Natural killer cell treated with Interleukin-12 subunit alpha and Interleukin-12 subunit beta and Interleukin-15 and Interleukin-18, amount 100 ng/mL, for 72 hours (primary cell): ENCODE measurements at regions not wholly inside any gene's neighbourhood (a gene's known extent, or its start where the extent isn't known, plus 50 kb on each side); places are given as distances from the start of the nearest gene placed in this dataset.

Experiments
- ATAC-seq, 2 donors: fragments of 150-1000 bp; cut with Tn5 transposase in 1 of 2; sonication (Bioruptor Pico), chemical (Tn5 transposase) in 1 of 2; 2 replicates each; pipeline ENCODE4 v1.10.0; 2021
- DNase-seq: peaks from one replicate; pipeline ENCODE4 v3.0.0; 2022; ENCODE audit warnings: low spot score
- H3K27ac Mint-ChIP-seq, 2 donors: 1 replicate in 1 of 2; 2 replicates in 1 of 2; pipeline ENCODE4 v1.8.0; 2022; ENCODE audit warnings: mixed read lengths in 2 of 2, mild to moderate bottlenecking in 1 of 2, moderate library complexity in 1 of 2
- H3K27me3 Mint-ChIP-seq, 2 donors: 1 replicate in 1 of 2; 2 replicates in 1 of 2; pipeline ENCODE4 v1.8.0; 2022; ENCODE audit warnings: mixed read lengths in 2 of 2
- H3K36me3 Mint-ChIP-seq: one replicate; pipeline ENCODE4 v1.8.0; 2022; ENCODE audit warnings: mixed read lengths
- H3K4me1 Mint-ChIP-seq, 2 donors: 1 replicate in 1 of 2; 2 replicates in 1 of 2; pipeline ENCODE4 v1.8.0; 2022; ENCODE audit warnings: low read depth in 2 of 2, mixed read lengths in 2 of 2, mild to moderate bottlenecking in 1 of 2
- H3K4me3 Mint-ChIP-seq: one replicate; pipeline ENCODE4 v1.8.0; 2022; ENCODE audit warnings: mixed read lengths
- H3K9me3 Mint-ChIP-seq: 2 replicates; pipeline ENCODE4 v1.8.0; 2022; ENCODE audit warnings: mixed read lengths

DNA sequence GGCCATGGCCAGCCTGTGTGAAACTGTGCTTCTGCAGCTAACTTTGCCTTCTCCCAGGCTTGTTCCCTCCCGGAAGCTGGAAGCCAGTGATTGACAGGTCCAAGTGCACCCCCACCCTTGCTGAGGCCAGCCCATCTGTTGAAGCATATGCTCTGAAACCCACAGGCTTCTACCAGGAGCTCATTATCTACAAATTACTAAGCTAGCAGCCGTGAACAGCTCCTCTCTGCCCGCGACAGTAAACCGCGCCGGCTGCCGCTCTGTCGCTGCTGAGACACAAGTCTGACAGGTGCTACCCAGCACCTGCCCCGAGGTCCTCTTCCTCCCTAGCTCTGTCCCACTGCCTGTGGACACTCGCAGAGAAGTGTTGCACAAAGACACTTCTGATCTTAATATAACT lies 490.9 kb downstream of the GADD45G start:
- Mint-ChIP-seq H3K27me3 (peaks cover 15 to 16% of the 10 kb centered on the region in 2 donors), H3K4me1 (peaks cover 4 to 11% of the 10 kb centered on the region in 2 donors), H3K9me3 (no peaks in the 10 kb centered on the region), H3K27ac (no peak overlapping the region), H3K36me3 (no peaks in the 10 kb centered on the region), H3K4me3 (no peak overlapping the region)
- ATAC-seq (peak in 1 of 2 donors; percentile 25), DNase-seq (no peak)

DNA sequence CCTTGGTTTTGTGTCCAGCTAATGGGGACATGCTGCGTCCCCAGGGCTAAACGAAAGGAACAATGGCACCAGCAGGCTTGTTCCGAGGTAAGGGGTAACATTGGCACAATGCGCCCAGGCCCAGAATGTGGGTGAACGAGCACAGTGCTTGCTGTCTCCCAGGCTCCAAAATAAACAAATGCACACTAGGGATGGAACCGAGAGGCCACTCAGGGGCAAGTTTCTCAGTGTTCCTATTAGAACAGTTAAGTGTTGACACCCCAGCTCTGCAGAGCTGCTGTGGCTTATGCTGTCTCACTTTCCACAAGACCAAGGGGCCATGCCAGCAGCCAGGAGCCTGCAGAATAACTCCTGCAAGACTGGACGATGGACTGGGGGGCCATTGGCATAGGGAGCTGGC lies 492.4 kb downstream of the GADD45G start:
- no peak overlapping the region for H3K27ac Mint-ChIP-seq
- H3K4me3 Mint-ChIP-seq = no peak overlapping the region
- DNase-seq (no peak), ATAC-seq (no peak)
- peaks cover 8 to 11% of the 10 kb centered on the region in 2 donors for H3K27me3 Mint-ChIP-seq
- H3K36me3 Mint-ChIP-seq = no peaks in the 10 kb centered on the region
- no peaks in the 10 kb centered on the region for H3K9me3 Mint-ChIP-seq
- H3K4me1 Mint-ChIP-seq = peaks cover 4 to 13% of the 10 kb centered on the region in 2 donors

DNA sequence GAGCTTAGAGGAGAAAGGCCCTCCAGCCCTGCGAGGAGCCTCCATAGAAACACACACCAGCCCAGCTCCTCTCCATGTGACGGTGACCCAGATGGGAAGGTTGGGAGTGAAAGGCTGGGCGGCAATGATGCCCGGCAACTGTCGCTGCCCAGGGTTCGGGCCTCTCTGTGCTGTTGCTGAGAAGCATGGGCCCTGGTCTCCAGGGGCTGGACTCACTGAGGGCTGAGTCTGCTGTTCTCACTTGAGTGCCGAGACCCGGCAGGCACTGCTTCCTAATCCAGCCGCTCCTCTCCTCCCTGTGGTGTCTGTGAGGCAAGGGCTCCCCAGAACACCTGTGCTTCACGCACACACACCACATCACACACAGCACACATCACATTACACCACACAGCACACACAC lies 493.6 kb downstream of the GADD45G start:
- peaks cover 4 to 6% of the 10 kb centered on the region in 2 donors for H3K27me3 Mint-ChIP-seq
- no peak for ATAC-seq
- no peaks in the 10 kb centered on the region for H3K9me3 Mint-ChIP-seq
- H3K4me3 Mint-ChIP-seq = no peak overlapping the region
- H3K4me1 Mint-ChIP-seq = peaks cover 1 to 8% of the 10 kb centered on the region in 2 donors
- no peak overlapping the region for H3K27ac Mint-ChIP-seq
- no peak for DNase-seq
- H3K36me3 Mint-ChIP-seq = no peaks in the 10 kb centered on the region

DNA sequence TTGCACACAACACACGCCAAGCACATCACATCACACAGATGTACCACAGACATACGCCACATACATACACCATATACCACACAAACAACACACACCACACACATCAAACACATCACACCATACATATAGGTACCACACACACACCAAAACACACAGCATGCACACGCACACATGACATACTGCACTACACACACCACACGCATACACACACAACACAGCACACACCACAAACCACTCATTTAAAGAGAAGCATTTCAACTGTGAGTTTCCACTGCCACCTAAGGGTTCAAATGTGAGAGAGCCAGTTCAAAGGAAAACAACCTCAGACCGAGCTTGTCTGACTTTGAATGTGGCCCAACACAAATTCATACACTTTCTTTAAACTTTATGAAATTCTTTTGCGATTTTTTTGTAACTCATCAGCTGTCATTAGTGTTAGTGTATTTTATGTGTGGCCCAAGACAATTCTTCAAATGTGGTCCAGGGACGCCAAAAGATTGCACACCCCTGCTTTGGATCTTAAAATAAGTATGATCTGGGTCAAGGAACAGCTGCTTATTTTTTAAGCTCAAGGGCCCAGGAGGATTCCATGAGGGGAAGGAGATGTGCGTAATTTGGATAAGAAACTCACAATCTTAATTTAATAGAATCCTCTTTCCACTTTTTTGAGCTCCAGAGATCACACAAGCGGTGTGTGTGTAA lies 494.6 kb downstream of the GADD45G start:
- peaks cover 4 to 7% of the 10 kb centered on the region in 2 donors for H3K4me1 Mint-ChIP-seq
- no peaks in the 10 kb centered on the region for H3K36me3 Mint-ChIP-seq
- no peaks in the 10 kb centered on the region for H3K9me3 Mint-ChIP-seq
- no peak overlapping the region for H3K4me3 Mint-ChIP-seq
- peaks cover 0 to 2% of the 10 kb centered on the region in 2 donors for H3K27me3 Mint-ChIP-seq
- ATAC-seq (no peak), DNase-seq (no peak)
- H3K27ac Mint-ChIP-seq = no peak overlapping the region

DNA sequence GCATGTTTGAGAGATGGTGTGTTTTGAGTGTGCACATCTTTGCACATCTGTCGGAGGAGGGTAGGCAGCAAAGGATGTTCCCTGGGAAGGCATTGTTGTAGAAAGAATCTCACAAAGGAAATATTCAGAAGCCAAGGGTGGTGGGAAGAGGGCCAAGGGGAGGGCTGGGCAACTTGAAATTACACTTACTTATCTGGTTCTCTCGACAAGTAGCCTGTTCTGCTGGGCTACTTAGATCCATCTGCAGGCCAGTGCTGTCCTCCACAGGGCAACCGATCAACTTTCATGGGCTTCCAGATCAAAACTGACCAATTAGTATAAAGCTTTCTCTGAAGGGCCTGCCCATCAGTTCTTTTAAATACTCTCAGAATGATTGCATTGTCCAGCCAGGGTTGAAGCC lies 495.2 kb downstream of the GADD45G start:
- H3K9me3 Mint-ChIP-seq = no peaks in the 10 kb centered on the region
- DNase-seq (no peak), ATAC-seq (no peak)
- peaks cover 4 to 7% of the 10 kb centered on the region in 2 donors for H3K4me1 Mint-ChIP-seq
- H3K27ac Mint-ChIP-seq = no peak overlapping the region
- no peaks in the 10 kb centered on the region for H3K36me3 Mint-ChIP-seq
- H3K4me3 Mint-ChIP-seq = no peak overlapping the region
- peaks cover 0 to 2% of the 10 kb centered on the region in 2 donors for H3K27me3 Mint-ChIP-seq

DNA sequence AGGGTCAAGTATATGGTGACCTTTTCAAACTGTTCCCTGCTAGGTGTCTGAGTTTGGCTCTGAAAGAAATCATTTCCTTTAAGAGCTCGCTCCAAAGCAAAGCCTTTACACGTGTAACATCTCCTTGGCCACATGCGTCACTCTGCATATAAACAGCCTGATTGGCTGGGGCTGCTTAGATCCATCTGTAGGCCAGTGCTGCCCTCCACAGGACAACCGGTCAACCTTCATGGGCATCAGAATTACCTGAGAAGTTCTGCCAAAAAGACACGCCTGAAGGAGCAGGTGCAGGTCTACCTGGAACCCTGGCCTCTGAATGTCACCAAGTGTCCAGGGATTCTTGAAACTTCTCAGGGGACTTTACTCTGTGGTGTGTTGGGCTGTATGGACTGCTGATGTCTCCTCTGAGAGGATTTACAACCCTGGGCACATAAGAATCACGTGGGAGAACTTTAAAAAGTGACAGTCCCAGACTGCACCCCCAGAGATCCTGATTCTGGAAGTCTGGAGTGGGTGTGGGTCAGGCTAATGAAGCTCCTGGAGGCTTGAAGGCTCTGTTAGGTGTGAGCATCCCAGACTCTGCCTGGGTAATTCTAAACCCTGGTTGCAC lies 497.6 kb downstream of the GADD45G start:
- Mint-ChIP-seq H3K36me3 (no peaks in the 10 kb centered on the region), H3K4me1 (peaks cover 4 to 7% of the 10 kb centered on the region in 2 donors), H3K27ac (no peak overlapping the region), H3K27me3 (no peaks in the 10 kb centered on the region), H3K4me3 (no peak overlapping the region), H3K9me3 (no peaks in the 10 kb centered on the region)
- ATAC-seq (peak; percentile 93 to 95), DNase-seq (peak; percentile 81)

DNA sequence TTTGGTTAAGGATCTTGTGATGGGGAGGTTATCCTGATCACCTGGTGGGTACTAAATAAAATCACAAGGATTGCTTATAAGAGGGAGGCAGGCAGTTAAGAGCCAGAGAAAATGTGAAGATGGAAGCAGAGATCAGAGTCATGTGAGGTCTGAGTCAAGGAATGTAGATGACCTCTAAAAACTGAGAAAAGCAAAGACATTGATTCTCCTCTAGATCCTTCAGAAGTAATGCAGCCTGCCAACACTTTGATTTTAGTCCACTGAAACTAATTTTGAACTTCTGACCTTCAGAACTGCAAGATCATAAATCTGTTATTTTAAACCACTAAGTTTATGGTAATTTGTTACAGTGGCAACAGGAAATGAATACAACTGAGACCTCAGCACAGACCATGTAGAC lies 499.0 kb downstream of the GADD45G start:
- Mint-ChIP-seq H3K27me3 (peaks cover 3 to 6% of the 10 kb centered on the region in 2 donors), H3K27ac (no peak overlapping the region), H3K4me3 (no peak overlapping the region), H3K4me1 (peaks cover 4 to 7% of the 10 kb centered on the region in 2 donors), H3K9me3 (no peaks in the 10 kb centered on the region), H3K36me3 (no peaks in the 10 kb centered on the region)
- DNase-seq (no peak), ATAC-seq (no peak)

DNA sequence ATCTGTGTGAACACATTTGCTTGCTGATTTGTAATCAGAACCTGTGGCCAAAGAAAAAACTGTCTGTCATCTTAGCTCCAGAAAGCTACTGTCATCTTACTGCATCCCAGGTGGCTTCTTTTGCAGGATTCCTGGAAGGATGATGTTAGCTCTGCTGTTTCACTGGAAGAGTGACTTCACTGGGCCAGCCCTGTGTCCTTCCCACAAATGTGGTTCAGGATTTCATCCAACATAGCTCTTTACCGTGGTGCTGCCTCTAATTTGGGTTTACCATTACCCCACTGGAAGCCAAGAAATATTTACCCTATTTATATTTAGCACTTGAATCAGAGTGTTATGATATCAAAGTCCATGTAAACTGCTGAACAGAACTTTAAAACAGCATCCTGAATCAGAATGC lies 501.0 kb downstream of the GADD45G start:
- DNase-seq (no peak), ATAC-seq (no peak)
- peaks cover 4 to 7% of the 10 kb centered on the region in 2 donors for H3K4me1 Mint-ChIP-seq
- no peak overlapping the region for H3K27ac Mint-ChIP-seq
- peaks cover 6% of the 10 kb centered on the region in 2 donors for H3K27me3 Mint-ChIP-seq
- no peak overlapping the region for H3K4me3 Mint-ChIP-seq
- H3K36me3 Mint-ChIP-seq = no peaks in the 10 kb centered on the region
- no peaks in the 10 kb centered on the region for H3K9me3 Mint-ChIP-seq

DNA sequence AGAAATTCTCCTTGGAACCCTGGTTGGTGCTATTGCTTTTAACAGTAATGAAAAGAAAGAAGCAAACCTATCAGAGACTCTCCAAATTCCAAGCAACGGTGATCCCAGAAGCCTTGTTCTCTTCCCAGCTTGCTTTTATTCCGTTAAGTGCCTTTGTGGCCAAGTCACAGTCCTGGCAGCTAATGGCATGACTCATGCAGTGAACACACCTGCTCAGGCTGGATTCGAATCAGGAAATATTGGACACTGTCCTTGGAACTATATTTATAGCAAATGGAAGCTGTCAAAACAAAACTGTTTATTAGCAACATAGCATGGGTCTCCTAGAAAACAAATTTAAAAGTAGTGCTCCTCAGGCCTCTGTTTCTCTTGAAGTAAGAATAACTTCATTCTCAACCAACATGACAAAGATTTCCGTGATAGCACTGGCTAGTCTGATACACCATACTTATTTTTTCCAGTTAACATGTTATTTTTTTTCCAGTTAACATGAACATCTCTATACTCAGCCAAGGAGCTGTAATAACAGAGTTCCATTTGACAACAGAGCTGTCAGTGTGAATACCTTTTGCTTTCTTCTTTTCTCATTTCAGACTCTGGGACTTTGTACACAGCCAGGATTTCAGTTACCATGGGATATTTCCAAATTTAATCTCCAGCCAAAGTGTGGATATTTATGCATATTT lies 502.4 kb downstream of the GADD45G start:
- H3K27ac Mint-ChIP-seq = no peak overlapping the region
- ATAC-seq (no peak), DNase-seq (no peak)
- H3K9me3 Mint-ChIP-seq = no peaks in the 10 kb centered on the region
- peaks cover 3 to 7% of the 10 kb centered on the region in 2 donors for H3K4me1 Mint-ChIP-seq
- H3K4me3 Mint-ChIP-seq = no peak overlapping the region
- H3K36me3 Mint-ChIP-seq = no peaks in the 10 kb centered on the region
- peaks cover 6% of the 10 kb centered on the region in 2 donors for H3K27me3 Mint-ChIP-seq

DNA sequence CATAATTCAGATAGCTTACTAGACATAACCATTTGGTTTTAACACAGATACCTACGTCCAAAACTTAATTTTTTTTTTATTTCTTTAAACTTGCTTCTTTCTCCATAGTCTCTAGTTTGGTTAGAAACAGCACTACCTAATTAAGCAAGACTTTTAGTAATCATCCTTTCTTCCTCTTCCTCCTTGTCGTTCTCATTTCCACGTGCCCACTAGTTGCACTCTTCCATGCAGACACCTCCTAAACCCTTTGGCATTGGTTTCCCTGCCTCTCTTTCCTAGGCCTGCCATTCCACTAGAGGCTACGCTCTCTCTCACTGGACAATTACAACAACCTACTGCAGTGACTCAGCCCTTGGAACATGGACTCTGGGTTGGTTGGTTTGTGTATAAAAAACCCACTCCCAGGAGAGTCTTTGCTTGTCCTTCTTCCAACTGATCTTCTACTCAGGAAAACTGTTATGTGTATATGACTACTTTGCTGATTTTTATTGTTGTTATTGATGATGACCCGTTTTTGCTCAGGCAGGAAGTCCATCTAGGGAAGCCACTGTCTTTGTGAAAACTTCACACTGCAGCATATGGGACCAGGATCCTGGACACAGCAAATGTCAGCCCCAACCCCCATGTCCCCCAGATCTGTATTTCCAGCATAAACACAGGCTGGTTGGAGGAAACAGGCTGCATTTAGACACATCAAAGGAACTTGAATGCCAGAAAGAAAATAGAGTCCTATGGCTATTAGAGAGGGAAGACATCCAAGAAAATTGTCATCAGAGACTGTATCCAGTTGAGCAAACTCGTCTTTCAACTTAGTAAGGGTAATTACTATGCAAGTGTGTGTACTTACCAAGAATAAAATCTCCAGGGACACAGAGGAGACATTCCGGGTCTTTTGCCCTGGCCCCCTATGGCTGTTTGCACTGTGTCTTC lies 503.2 kb downstream of the GADD45G start:
- DNase-seq = no peak
- no peaks in the 10 kb centered on the region for H3K36me3 Mint-ChIP-seq
- no peak for ATAC-seq
- H3K27me3 Mint-ChIP-seq = peaks cover 6% of the 10 kb centered on the region in 2 donors
- H3K9me3 Mint-ChIP-seq = no peaks in the 10 kb centered on the region
- H3K27ac Mint-ChIP-seq = peak overlapping the region in 1 of 2 donors; percentile 3
- H3K4me1 Mint-ChIP-seq = peaks cover 0 to 7% of the 10 kb centered on the region in 2 donors
- no peak overlapping the region for H3K4me3 Mint-ChIP-seq

DNA sequence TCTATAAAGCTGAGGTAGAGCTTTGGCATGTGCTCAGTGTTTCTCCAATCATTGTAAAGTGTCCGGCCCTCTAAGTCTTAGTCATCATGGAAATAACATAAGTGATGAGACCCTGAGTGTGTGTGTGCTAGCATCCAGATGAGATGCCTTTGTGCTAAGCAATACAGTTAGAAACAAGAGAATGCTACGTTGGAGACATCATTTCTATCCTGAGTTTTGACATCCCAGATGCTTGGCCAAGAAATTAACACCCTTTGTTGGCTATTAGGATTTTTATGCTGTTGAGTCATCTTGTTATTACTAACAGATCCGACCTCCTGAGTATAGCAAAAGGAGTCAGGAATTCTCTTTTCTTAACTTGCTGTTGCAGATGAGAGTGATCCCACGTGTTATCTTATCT lies 508.0 kb downstream of the GADD45G start:
- Mint-ChIP-seq H3K27me3 (peaks cover 19 to 30% of the 10 kb centered on the region in 2 donors), H3K27ac (no peak overlapping the region), H3K4me1 (no peaks in the 10 kb centered on the region), H3K4me3 (no peak overlapping the region), H3K36me3 (no peaks in the 10 kb centered on the region), H3K9me3 (no peaks in the 10 kb centered on the region)
- no peak for ATAC-seq
- no peak for DNase-seq

DNA sequence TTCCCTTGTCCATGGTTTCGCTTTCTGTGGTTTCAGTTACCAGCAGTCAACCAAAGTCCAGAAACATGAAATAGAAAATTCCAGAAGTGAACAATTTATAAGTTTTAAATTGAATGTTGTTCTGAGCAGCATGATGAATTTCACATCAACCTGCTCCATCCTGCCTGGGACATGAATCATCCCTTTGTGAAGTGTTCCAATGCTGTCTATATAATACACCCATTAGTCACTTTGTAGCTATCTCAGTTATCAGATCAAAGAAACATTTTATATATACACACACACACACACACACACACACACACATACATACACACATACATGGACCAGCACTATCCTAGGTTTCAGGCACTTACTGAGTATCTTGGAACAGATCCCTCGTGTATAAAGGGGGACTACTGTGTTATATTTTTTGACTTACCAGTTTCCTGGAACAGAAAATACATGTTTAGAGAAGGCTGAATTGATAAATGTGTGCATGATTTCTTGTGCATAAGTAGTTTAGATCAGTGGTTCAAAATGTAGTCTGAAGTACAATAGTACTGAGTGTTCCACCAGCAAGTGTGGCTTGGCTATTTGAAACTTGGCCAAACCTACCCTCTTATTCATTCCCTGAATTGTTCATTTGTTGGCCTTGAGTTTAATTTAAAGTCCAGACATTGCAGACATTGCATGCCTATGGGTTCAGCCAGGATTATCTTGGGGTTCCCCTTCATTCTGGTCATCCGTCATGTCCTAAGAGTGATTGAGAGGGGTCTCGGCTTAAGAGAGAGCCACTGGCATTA lies 510.0 kb downstream of the GADD45G start:
- H3K27ac Mint-ChIP-seq = no peak overlapping the region

DNA sequence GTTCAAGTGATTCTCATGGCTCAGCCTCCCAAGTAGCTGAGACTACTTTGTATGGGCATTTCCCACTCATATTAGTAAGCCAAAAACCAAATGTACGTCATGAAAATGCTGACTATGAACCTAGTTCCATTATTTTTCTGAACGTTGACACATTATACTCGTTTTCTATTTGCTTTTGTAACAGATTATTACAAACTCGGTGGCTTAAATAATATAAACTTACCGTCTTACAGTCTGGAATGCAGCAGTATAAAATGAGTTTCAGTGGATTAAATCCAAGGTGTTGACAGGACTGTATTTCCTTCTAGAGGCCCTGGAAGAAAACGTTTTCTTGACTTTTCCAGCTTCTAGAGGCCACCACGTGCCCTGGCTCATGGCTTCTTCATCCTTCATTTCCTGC lies 517.0 kb downstream of the GADD45G start:
- H3K4me3 Mint-ChIP-seq = no peak overlapping the region
- H3K27ac Mint-ChIP-seq = no peak overlapping the region
- ATAC-seq (no peak), DNase-seq (no peak)
- H3K36me3 Mint-ChIP-seq = peaks cover 5% of the 10 kb centered on the region
- H3K27me3 Mint-ChIP-seq = peaks cover 15 to 23% of the 10 kb centered on the region in 2 donors
- H3K9me3 Mint-ChIP-seq = no peaks in the 10 kb centered on the region
- no peaks in the 10 kb centered on the region for H3K4me1 Mint-ChIP-seq

More for the DNA sequence above, 510.0 kb downstream of the GADD45G start:
- no peaks in the 10 kb centered on the region for H3K4me1 Mint-ChIP-seq
- no peaks in the 10 kb centered on the region for H3K36me3 Mint-ChIP-seq
- no peaks in the 10 kb centered on the region for H3K9me3 Mint-ChIP-seq
- no peak overlapping the region for H3K4me3 Mint-ChIP-seq
- peaks cover 21 to 26% of the 10 kb centered on the region in 2 donors for H3K27me3 Mint-ChIP-seq
- ATAC-seq (no peak), DNase-seq (no peak)
